Adipocyte (in vitro differentiated cells): ENCODE measurements at regions not wholly inside any gene's neighbourhood (a gene's known extent, or its start where the extent isn't known, plus 50 kb on each side); places are given as distances from the start of the nearest gene placed in this dataset.

Source experiments
- DNase-seq: peaks from one replicate; pipeline ENCODE4 v3.0.0-alpha.2; 2015; ENCODE audit warnings: low read depth
- H3K27me3 ChIP-seq: replicated peaks from 2 replicates; pipeline ENCODE4 v1.7.0; 2013; ENCODE audit warnings: mild to moderate bottlenecking, low read length, moderate library complexity; ENCODE audit not compliant: control insufficient read depth, insufficient read depth
- H3K36me3 ChIP-seq: 2 replicates; pipeline ENCODE4 v1.7.0; 2013; ENCODE audit warnings: low read length, mild to moderate bottlenecking, moderate library complexity; ENCODE audit not compliant: control insufficient read depth, insufficient read depth, severe bottlenecking
- H3K4me1 ChIP-seq: 2 replicates; pipeline ENCODE4 v1.7.0; 2013; ENCODE audit warnings: mild to moderate bottlenecking, low read length, moderate library complexity; ENCODE audit not compliant: control insufficient read depth, insufficient read depth
- H3K4me3 ChIP-seq: 2 replicates; pipeline ENCODE4 v1.7.0; 2013; ENCODE audit warnings: mild to moderate bottlenecking, low read length, moderate library complexity
- H3K9ac ChIP-seq: 2 replicates; pipeline ENCODE4 v1.7.0; 2013; ENCODE audit warnings: mild to moderate bottlenecking, low read length, moderate library complexity
- H3K9me3 ChIP-seq: 2 replicates; pipeline ENCODE4 v1.7.0; 2013; ENCODE audit warnings: mild to moderate bottlenecking, low read length, moderate library complexity; ENCODE audit not compliant: control insufficient read depth

GRCh38 chr2:173448938-173449471 is 94.3 kb downstream of the CDCA7 start:
- no peaks in the 10 kb centered on the region for H3K4me1 ChIP-seq
- peak overlapping the region; percentile 77 for H3K4me3 ChIP-seq
- DNase-seq: peak; percentile 94
- H3K9ac ChIP-seq: peak overlapping the region; percentile 83
- H3K36me3 ChIP-seq: no peaks in the 10 kb centered on the region
- H3K27me3 ChIP-seq: no peaks in the 10 kb centered on the region
- H3K9me3 ChIP-seq: no peaks in the 10 kb centered on the region

DNA sequence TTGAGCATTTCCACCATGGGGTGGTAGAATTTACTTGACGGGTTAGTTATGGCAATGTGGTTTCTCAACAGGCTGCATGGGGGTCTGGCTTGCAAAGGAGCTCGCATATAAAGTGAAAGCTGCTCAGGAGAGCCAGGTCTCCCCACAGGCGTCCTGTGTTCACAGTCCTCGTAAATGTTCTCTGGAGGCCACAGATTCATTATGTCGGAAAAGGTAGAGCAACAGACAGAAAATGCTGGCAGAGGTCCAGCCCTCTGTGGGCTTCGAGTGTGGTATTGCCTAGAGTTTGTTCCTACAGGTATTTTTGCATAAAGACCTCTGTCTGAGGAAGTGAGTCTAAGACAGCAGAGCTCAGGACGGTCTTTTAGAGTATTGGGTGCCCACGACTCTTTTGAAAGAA is 96.4 kb downstream of the CDCA7 start:
- H3K9me3 ChIP-seq: no peaks in the 10 kb centered on the region
- H3K36me3 ChIP-seq: no peaks in the 10 kb centered on the region
- no peaks in the 10 kb centered on the region for H3K4me1 ChIP-seq
- no peak overlapping the region for H3K9ac ChIP-seq
- no peak overlapping the region for H3K4me3 ChIP-seq
- no peaks in the 10 kb centered on the region for H3K27me3 ChIP-seq
- DNase-seq: no peak

DNA sequence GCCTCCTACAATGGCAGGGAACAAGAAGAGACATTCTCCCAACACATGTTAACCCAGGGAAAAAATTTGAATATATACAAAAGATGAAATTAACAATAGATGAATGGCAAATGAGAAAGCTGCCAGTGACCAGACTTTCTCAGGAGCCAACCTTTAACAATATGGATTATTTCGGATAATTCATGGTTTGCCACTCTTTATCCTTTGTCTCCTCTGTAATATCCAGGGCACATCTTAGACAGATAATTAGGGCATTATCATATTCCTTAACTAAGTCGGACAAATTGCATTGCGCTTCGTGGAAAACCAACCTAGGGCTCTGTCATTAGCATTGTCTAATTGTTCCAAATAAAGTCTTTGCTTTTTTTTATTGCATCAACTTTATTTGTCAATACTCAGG is 97.3 kb downstream of the CDCA7 start:
- Histone ChIP-seq H3K36me3 (no peaks in the 10 kb centered on the region), H3K9ac (no peak overlapping the region), H3K4me3 (no peak overlapping the region), H3K4me1 (no peaks in the 10 kb centered on the region), H3K9me3 (no peaks in the 10 kb centered on the region), H3K27me3 (no peaks in the 10 kb centered on the region)
- DNase-seq: no peak

GRCh38 chr2:173452416-173452815 is 97.7 kb downstream of the CDCA7 start:
- Histone ChIP-seq H3K9me3 (no peaks in the 10 kb centered on the region), H3K27me3 (no peaks in the 10 kb centered on the region), H3K9ac (no peak overlapping the region), H3K4me3 (no peak overlapping the region), H3K36me3 (no peaks in the 10 kb centered on the region), H3K4me1 (no peaks in the 10 kb centered on the region)
- no peak for DNase-seq

DNA sequence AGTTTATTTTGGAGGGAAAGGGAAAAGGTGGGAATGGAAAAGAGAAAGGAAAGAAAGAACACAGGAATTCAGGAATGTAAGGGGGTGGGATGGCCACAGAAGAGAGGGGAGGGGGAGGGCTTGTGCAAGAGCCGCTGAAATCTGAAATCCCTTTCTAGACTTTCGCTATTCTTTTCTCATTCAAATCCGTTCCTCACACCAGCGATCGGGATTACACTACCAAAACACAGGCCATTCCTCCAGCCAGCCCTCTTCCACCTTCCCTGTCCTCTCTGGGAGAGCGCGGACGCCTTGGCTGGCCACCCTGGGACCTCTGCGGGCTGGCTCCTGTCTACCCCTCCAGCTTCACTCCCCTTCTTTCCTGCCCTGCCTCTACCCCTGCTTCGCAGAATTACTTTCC is 102.3 kb downstream of the CDCA7 start:
- no peaks in the 10 kb centered on the region for H3K4me1 ChIP-seq
- H3K9me3 ChIP-seq: no peaks in the 10 kb centered on the region
- no peak for DNase-seq
- no peaks in the 10 kb centered on the region for H3K27me3 ChIP-seq
- H3K9ac ChIP-seq: no peak overlapping the region
- H3K36me3 ChIP-seq: no peaks in the 10 kb centered on the region
- no peak overlapping the region for H3K4me3 ChIP-seq

DNA sequence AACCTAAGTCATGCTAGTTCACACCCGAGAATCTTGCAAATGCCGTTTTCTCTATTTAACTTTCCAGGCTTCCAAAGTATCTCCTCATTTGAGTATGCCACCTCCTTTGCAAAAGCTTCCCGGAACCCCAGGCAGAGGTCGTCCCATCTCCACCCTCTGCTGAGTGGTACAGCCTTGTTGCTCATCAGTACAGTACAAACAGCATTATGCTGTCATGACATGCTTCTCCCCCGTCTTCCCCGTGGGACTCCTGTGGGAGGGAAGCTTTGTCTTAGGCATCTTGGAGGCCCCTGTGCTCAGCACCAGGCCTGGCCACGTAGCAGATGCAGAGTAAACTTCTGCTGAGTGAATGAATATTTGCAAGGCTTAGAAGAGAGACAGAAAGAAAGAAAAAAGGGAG is 102.7 kb downstream of the CDCA7 start:
- H3K36me3 ChIP-seq: no peaks in the 10 kb centered on the region
- H3K4me1 ChIP-seq: no peaks in the 10 kb centered on the region
- no peak for DNase-seq
- H3K9ac ChIP-seq: no peak overlapping the region
- no peak overlapping the region for H3K4me3 ChIP-seq
- H3K9me3 ChIP-seq: no peaks in the 10 kb centered on the region
- no peaks in the 10 kb centered on the region for H3K27me3 ChIP-seq

DNA sequence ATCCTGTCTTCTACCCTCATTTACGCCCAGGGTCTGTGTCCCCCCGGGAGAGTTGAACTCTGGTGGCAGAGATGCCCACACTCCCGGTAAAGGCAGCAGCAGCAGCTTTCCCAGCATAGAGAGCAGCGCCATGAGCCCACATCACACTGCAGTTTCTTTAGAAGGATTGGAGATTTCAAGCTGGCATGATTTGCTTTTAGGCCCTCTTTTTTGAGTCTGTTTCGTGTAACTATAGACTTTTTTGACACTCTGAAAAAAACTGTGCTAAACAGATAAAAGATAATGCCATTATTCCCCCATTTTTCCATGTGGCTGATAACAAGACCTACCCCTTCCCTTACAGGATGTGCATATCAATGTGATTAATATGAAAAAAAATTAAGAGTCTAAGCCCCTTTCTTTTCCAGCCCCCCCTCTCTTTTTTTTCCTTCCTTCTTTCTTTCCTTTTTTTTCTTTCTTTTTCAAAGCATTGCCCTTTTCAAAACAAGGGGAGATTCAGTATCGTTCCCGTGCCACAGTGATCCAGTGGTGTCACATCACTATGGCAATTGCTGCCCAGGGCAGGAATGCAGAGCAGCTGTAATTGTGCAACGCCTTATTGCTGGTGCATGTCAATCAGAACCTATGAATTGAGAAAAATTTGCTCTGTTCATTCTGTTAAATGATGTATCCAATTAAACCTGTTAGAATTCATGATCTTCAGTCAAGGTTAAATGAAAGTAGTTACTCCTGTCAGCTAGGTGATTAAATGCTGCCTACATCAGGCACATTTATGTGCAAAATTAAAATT is 104.5 kb downstream of the CDCA7 start:
- DNase-seq: peak; percentile 51

DNA sequence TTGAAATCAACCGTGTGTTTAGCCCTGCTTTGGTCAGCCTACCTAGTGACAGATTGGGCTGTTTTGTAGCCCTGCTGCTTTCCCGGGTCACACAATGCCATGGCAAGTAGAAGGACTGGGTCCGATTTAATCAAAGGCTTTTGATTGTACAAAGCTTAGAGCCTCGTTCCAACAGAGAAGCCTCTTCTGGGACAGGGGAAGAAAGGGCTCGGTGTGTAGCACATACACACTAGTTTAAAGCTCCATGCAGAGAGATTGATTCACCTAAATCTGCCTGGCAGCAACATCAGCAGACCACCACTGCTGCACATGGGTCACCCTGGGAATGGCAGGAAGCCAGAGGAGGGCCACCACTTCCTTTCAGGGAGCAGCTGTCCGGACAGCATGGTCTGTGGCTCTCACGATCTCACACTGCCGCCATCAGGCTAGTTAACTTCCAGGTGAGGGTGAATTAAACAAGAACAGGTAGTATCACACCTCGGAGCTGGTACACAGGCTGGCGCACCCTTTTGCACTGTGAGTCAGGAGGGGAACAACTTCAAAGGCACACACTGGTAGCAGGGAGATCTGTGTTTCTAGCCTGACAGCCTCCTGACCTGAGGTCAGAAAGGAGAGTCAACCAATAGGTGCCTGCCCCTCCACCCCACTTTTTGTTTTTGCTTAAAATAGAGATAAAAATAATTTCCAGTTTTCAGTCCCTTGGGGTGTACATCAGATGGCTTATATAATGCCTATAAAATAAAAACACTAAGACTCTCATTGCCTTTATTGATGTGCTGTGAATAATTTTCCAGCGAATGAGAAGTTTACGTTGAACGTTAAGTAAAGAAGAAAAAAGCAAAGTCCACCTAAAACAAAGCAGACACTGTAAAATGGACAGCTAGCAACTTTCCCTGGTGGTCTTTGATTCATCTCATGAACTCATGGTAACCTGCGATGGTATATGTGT is 108.5 kb downstream of the CDCA7 start:
- H3K9ac ChIP-seq: no peak overlapping the region

More for the DNA sequence above, 104.5 kb downstream of the CDCA7 start:
- Histone ChIP-seq H3K27me3 (no peaks in the 10 kb centered on the region), H3K4me3 (no peak overlapping the region), H3K9me3 (no peaks in the 10 kb centered on the region), H3K4me1 (no peaks in the 10 kb centered on the region), H3K9ac (no peak overlapping the region), H3K36me3 (no peaks in the 10 kb centered on the region)

GRCh38 chr2:173463846-173464245 is 109.2 kb downstream of the CDCA7 start:
- DNase-seq: no peak

More for the DNA sequence above, 108.5 kb downstream of the CDCA7 start:
- H3K4me3 ChIP-seq: no peak overlapping the region
- peaks cover 3% of the 10 kb centered on the region for H3K4me1 ChIP-seq
- H3K27me3 ChIP-seq: no peaks in the 10 kb centered on the region
- no peaks in the 10 kb centered on the region for H3K9me3 ChIP-seq
- no peaks in the 10 kb centered on the region for H3K36me3 ChIP-seq
- DNase-seq: no peak

DNA sequence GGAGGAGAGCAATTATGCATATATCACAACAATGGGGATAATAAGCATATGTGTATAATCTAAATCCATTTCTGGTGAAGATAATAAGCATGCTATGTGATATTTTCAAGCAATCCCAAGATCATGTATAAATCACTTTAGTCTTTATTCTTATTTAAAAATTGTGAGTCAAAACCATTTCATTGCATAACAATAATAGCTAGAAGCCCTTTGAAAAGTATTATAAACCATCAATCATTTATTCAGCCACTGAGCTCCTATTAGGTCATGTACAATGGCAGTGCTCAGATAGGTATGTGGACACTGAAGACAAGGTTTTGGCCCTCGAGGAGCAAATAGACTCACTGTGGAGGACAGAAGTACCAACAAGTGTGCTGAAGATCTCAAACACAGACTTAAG is 113.1 kb downstream of the CDCA7 start:
- no peak overlapping the region for H3K4me3 ChIP-seq
- peaks cover 6% of the 10 kb centered on the region for H3K9me3 ChIP-seq
- H3K36me3 ChIP-seq: no peaks in the 10 kb centered on the region
- H3K9ac ChIP-seq: no peak overlapping the region
- no peak for DNase-seq
- peaks cover 4% of the 10 kb centered on the region for H3K27me3 ChIP-seq
- peaks cover 3% of the 10 kb centered on the region for H3K4me1 ChIP-seq

More at GRCh38 chr2:173463846-173464245, 109.2 kb downstream of the CDCA7 start:
- Histone ChIP-seq H3K36me3 (no peaks in the 10 kb centered on the region), H3K27me3 (no peaks in the 10 kb centered on the region), H3K9ac (no peak overlapping the region), H3K4me1 (peaks cover 3% of the 10 kb centered on the region), H3K9me3 (no peaks in the 10 kb centered on the region), H3K4me3 (no peak overlapping the region)

DNA sequence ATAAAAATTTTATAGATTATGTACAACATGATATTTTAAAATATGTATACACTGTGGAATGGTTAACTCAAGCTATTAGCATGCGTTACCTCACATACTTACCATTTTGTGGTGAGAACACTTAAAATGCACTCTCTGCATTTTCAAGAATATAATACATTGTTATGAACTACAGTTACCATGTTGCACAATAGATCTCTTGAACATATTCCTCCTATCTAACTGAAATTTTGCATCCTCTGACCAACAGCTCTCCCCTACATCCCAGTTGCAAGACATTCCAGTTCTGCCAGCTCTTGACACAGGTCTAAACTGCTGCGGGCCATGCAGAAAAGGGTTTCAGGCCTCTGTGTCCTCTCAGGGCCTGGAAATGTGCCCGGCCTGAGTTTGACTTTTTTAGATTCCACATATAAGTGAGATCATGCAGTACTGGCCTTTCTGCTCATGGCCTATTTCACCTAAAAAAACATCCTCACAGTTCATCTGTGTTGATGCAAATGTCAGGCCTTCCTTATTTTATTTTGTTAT is 113.7 kb downstream of the CDCA7 start:
- Histone ChIP-seq H3K4me1 (peaks cover 3% of the 10 kb centered on the region), H3K27me3 (peaks cover 8% of the 10 kb centered on the region)

More for the DNA sequence above, 113.7 kb downstream of the CDCA7 start:
- no peaks in the 10 kb centered on the region for H3K36me3 ChIP-seq
- H3K9me3 ChIP-seq: peaks cover 6% of the 10 kb centered on the region
- no peak for DNase-seq
- no peak overlapping the region for H3K9ac ChIP-seq
- no peak overlapping the region for H3K4me3 ChIP-seq
